ENCODE measurements at regions not wholly inside any gene's neighbourhood (a gene's known extent, or its start where the extent isn't known, plus 50 kb on each side); places are given as distances from the start of the nearest gene placed in this dataset.

GRCh38 chr5:10856683-10857337 lies 95.8 kb upstream of the DAP start:
- H3K36me3 Mint-ChIP-seq (ENCODE audit: insufficient read depth) = no peaks in the 10 kb centered on the region
- ATAC-seq (replicated peaks; ENCODE audit: extremely low read depth, poor library complexity, severe bottlenecking) = no peak
- no peaks in the 10 kb centered on the region for H3K9me3 Mint-ChIP-seq
- H3K4me3 Mint-ChIP-seq = no peak overlapping the region
- no peak for DNase-seq (ENCODE audit: low spot score in 2 of 2)
- peaks cover 41% of the 10 kb centered on the region for H3K27me3 Mint-ChIP-seq
- no peaks in the 10 kb centered on the region for H3K4me1 Mint-ChIP-seq
- no peak overlapping the region for H3K27ac Mint-ChIP-seq (ENCODE audit: low read depth)

DNA sequence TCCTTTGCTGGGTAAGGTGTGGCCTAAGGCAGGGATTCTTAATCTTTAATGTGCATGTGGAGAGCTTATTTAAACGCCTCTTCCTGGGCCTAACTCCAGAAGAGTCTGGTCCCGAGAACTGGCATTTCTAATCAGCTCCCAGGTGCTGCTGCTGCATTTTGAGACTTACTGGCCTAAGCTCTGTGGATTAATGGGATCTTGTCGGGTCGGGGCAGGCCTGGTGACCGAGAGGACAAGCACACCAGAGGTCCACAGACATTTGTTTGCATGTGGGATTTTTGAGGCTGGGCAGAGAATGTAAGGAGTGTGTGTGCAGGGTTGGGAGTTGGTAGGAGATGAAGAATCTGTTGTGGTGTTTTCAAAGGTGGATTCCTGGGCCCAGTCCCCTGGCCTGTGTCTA lies 95.0 kb upstream of the DAP start:
- Mint-ChIP-seq H3K27me3 (peaks cover 39% of the 10 kb centered on the region), H3K4me3 (no peak overlapping the region), H3K36me3 (ENCODE audit: insufficient read depth) (no peaks in the 10 kb centered on the region), H3K27ac (ENCODE audit: low read depth) (no peak overlapping the region), H3K9me3 (no peaks in the 10 kb centered on the region), H3K4me1 (no peaks in the 10 kb centered on the region)
- no peak for DNase-seq (ENCODE audit: low spot score in 2 of 2)
- ATAC-seq (replicated peaks; ENCODE audit: extremely low read depth, poor library complexity, severe bottlenecking) = no peak

GRCh38 chr5:10854506-10855277 lies 93.7 kb upstream of the DAP start:
- Mint-ChIP-seq H3K36me3 (ENCODE audit: insufficient read depth) (no peaks in the 10 kb centered on the region), H3K27ac (ENCODE audit: low read depth) (no peak overlapping the region)
- no peak for DNase-seq (ENCODE audit: low spot score in 2 of 2)

GRCh38 chr5:10853154-10853553 lies 92.1 kb upstream of the DAP start:
- ATAC-seq (replicated peaks; ENCODE audit: extremely low read depth, poor library complexity, severe bottlenecking) (no peak), DNase-seq (ENCODE audit: low spot score in 2 of 2) (no peak)
- H3K9me3 Mint-ChIP-seq = no peaks in the 10 kb centered on the region
- no peak overlapping the region for H3K27ac Mint-ChIP-seq (ENCODE audit: low read depth)
- no peak overlapping the region for H3K4me3 Mint-ChIP-seq
- H3K36me3 Mint-ChIP-seq (ENCODE audit: insufficient read depth) = no peaks in the 10 kb centered on the region
- peaks cover 39% of the 10 kb centered on the region for H3K27me3 Mint-ChIP-seq
- H3K4me1 Mint-ChIP-seq = no peaks in the 10 kb centered on the region

More at GRCh38 chr5:10854506-10855277, 93.7 kb upstream of the DAP start:
- no peaks in the 10 kb centered on the region for H3K9me3 Mint-ChIP-seq
- H3K4me3 Mint-ChIP-seq = no peak overlapping the region
- no peak for ATAC-seq (replicated peaks; ENCODE audit: extremely low read depth, poor library complexity, severe bottlenecking)
- no peaks in the 10 kb centered on the region for H3K4me1 Mint-ChIP-seq
- peaks cover 42% of the 10 kb centered on the region for H3K27me3 Mint-ChIP-seq

DNA sequence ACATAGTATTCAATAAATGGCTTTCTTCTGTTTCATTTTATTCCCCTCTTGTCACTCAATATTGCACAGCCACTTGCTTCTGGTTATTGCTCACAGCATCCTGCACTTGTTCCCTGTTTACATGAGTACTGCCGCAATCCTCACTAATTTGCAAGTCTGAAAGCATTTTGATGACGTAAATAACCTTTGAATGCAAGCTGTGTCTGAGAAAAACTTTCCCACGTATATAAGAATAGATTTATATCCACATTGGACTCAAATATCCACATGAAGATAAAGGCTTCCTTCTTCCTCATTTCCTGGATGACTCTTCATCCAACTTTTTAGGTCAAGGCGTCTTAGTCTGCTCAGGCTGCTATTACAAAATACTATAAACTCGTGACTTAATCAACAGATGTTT lies 88.2 kb upstream of the DAP start:
- peaks cover 5% of the 10 kb centered on the region for H3K9me3 Mint-ChIP-seq
- no peak overlapping the region for H3K27ac Mint-ChIP-seq (ENCODE audit: low read depth)
- no peak for DNase-seq (ENCODE audit: low spot score in 2 of 2)
- peaks cover 45% of the 10 kb centered on the region for H3K27me3 Mint-ChIP-seq
- no peak overlapping the region for H3K4me3 Mint-ChIP-seq
- ATAC-seq (replicated peaks; ENCODE audit: extremely low read depth, poor library complexity, severe bottlenecking) = no peak
- H3K36me3 Mint-ChIP-seq (ENCODE audit: insufficient read depth) = no peaks in the 10 kb centered on the region
- H3K4me1 Mint-ChIP-seq = no peaks in the 10 kb centered on the region

GRCh38 chr5:10844016-10844415 lies 83.0 kb upstream of the DAP start:
- no peaks in the 10 kb centered on the region for H3K4me1 Mint-ChIP-seq
- peaks cover 60% of the 10 kb centered on the region for H3K27me3 Mint-ChIP-seq
- DNase-seq (ENCODE audit: low spot score in 2 of 2) (no peak), ATAC-seq (replicated peaks; ENCODE audit: extremely low read depth, poor library complexity, severe bottlenecking) (no peak)
- H3K36me3 Mint-ChIP-seq (ENCODE audit: insufficient read depth) = no peaks in the 10 kb centered on the region
- H3K27ac Mint-ChIP-seq (ENCODE audit: low read depth) = no peak overlapping the region
- H3K4me3 Mint-ChIP-seq = no peak overlapping the region
- peaks cover 6% of the 10 kb centered on the region for H3K9me3 Mint-ChIP-seq

DNA sequence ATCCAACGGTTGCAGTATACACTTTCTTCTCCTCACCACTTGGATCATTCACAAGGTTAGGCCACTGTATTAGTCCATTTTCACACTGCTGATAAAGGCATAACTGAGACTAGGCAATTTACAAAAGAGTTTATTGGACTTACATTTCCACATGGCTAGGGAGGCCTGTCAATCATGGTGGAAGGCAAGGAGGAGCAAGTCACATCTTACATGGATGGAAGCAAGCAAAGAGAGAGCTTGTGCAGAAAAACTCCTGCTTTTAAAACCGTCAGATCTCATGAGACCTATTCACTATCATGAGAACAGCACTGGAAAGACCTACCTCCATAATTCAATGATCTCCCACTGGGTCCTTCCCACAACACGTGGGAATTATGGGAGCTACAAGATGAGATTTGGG lies 81.8 kb upstream of the DAP start:
- no peak for ATAC-seq (replicated peaks; ENCODE audit: extremely low read depth, poor library complexity, severe bottlenecking)
- Mint-ChIP-seq H3K4me3 (no peak overlapping the region), H3K9me3 (peaks cover 6% of the 10 kb centered on the region), H3K27ac (ENCODE audit: low read depth) (no peak overlapping the region), H3K27me3 (peaks cover 66% of the 10 kb centered on the region), H3K4me1 (no peaks in the 10 kb centered on the region), H3K36me3 (ENCODE audit: insufficient read depth) (no peaks in the 10 kb centered on the region)
- DNase-seq (ENCODE audit: low spot score in 2 of 2) = no peak

- Mint-ChIP-seq H3K4me1 (no peaks in the 10 kb centered on the region), H3K36me3 (ENCODE audit: insufficient read depth) (no peaks in the 10 kb centered on the region), H3K27ac (ENCODE audit: low read depth) (no peak overlapping the region), H3K9me3 (peaks cover 6% of the 10 kb centered on the region), H3K4me3 (no peak overlapping the region), H3K27me3 (peaks cover 53% of the 10 kb centered on the region)
- DNase-seq (ENCODE audit: low spot score in 2 of 2) (no peak), ATAC-seq (replicated peaks; ENCODE audit: extremely low read depth, poor library complexity, severe bottlenecking) (no peak)
Observed at GRCh38 chr5:10839916-10840599, 79.0 kb upstream of the DAP start.

GRCh38 chr5:10839118-10839517 lies 78.1 kb upstream of the DAP start:
- DNase-seq (ENCODE audit: low spot score in 2 of 2) = no peak
- H3K36me3 Mint-ChIP-seq (ENCODE audit: insufficient read depth) = no peaks in the 10 kb centered on the region
- H3K9me3 Mint-ChIP-seq = no peaks in the 10 kb centered on the region
- H3K4me1 Mint-ChIP-seq = no peaks in the 10 kb centered on the region
- no peak for ATAC-seq (replicated peaks; ENCODE audit: extremely low read depth, poor library complexity, severe bottlenecking)
- peaks cover 48% of the 10 kb centered on the region for H3K27me3 Mint-ChIP-seq
- H3K4me3 Mint-ChIP-seq = no peak overlapping the region
- no peak overlapping the region for H3K27ac Mint-ChIP-seq (ENCODE audit: low read depth)

GRCh38 chr5:10838038-10838437 lies 77.0 kb upstream of the DAP start:
- Mint-ChIP-seq H3K27ac (ENCODE audit: low read depth) (no peak overlapping the region), H3K27me3 (peaks cover 51% of the 10 kb centered on the region), H3K36me3 (ENCODE audit: insufficient read depth) (no peaks in the 10 kb centered on the region), H3K4me1 (no peaks in the 10 kb centered on the region), H3K9me3 (no peaks in the 10 kb centered on the region), H3K4me3 (no peak overlapping the region)
- DNase-seq (ENCODE audit: low spot score in 2 of 2) (no peak), ATAC-seq (replicated peaks; ENCODE audit: extremely low read depth, poor library complexity, severe bottlenecking) (no peak)

- no peak for DNase-seq (ENCODE audit: low spot score in 2 of 2)
Observed at GRCh38 chr5:10836986-10837385, 76.0 kb upstream of the DAP start.

GRCh38 chr5:10834695-10835094 lies 73.7 kb upstream of the DAP start:
- Mint-ChIP-seq H3K27ac (ENCODE audit: low read depth) (no peak overlapping the region), H3K4me1 (no peaks in the 10 kb centered on the region), H3K4me3 (no peak overlapping the region), H3K9me3 (no peaks in the 10 kb centered on the region), H3K27me3 (peaks cover 46% of the 10 kb centered on the region), H3K36me3 (ENCODE audit: insufficient read depth) (no peaks in the 10 kb centered on the region)
- no peak for ATAC-seq (replicated peaks; ENCODE audit: extremely low read depth, poor library complexity, severe bottlenecking)
- no peak for DNase-seq (ENCODE audit: low spot score in 2 of 2)

More at GRCh38 chr5:10836986-10837385, 76.0 kb upstream of the DAP start:
- H3K27me3 Mint-ChIP-seq = peaks cover 61% of the 10 kb centered on the region
- no peaks in the 10 kb centered on the region for H3K9me3 Mint-ChIP-seq
- no peak for ATAC-seq (replicated peaks; ENCODE audit: extremely low read depth, poor library complexity, severe bottlenecking)
- H3K4me3 Mint-ChIP-seq = no peak overlapping the region
- no peaks in the 10 kb centered on the region for H3K4me1 Mint-ChIP-seq
- H3K36me3 Mint-ChIP-seq (ENCODE audit: insufficient read depth) = no peaks in the 10 kb centered on the region
- no peak overlapping the region for H3K27ac Mint-ChIP-seq (ENCODE audit: low read depth)

GRCh38 chr5:10832987-10833386 lies 72.0 kb upstream of the DAP start:
- H3K27me3 Mint-ChIP-seq = peaks cover 34% of the 10 kb centered on the region
- H3K27ac Mint-ChIP-seq (ENCODE audit: low read depth) = no peak overlapping the region
- no peak overlapping the region for H3K4me3 Mint-ChIP-seq
- no peaks in the 10 kb centered on the region for H3K36me3 Mint-ChIP-seq (ENCODE audit: insufficient read depth)
- H3K4me1 Mint-ChIP-seq = no peaks in the 10 kb centered on the region
- DNase-seq (ENCODE audit: low spot score in 2 of 2) (no peak), ATAC-seq (replicated peaks; ENCODE audit: extremely low read depth, poor library complexity, severe bottlenecking) (no peak)
- no peaks in the 10 kb centered on the region for H3K9me3 Mint-ChIP-seq

All from central memory CD8-positive, alpha-beta T cell (primary cell).